Neural cell (in vitro differentiated cells): ENCODE measurements at regions not wholly inside any gene's neighbourhood (a gene's known extent, or its start where the extent isn't known, plus 50 kb on each side); places are given as distances from the start of the nearest gene placed in this dataset.

Experiments used
- H2AFZ ChIP-seq: fragments of 200-600, 300-800 bp; sonication (generic), shearing (Covaris generic); 2 replicates; pipeline ENCODE4 v1.6.0; 2014; ENCODE audit warnings: low read depth, mild to moderate bottlenecking, antibody characterized with exemption, low read length, moderate library complexity
- H3F3A ChIP-seq: fragments of 200-600 bp; shearing (Covaris generic); 2 replicates; pipeline ENCODE4 v1.6.1; 2016; ENCODE audit warnings: mild to moderate bottlenecking, moderate library complexity, mixed read lengths, antibody characterized with exemption, low read length; ENCODE audit not compliant: insufficient read depth, poor library complexity, severe bottlenecking
- H3K27ac ChIP-seq: fragments of 200-600, 300-800 bp; sonication (generic), shearing (Covaris generic); 2 replicates; pipeline ENCODE4 v1.5.1; 2014; ENCODE audit warnings: mild to moderate bottlenecking, low read length, moderate library complexity
- H3K27me3 ChIP-seq: fragments of 300-800, 200-600 bp; sonication (generic), shearing (Covaris generic); 2 replicates; pipeline ENCODE4 v1.6.0; 2014; ENCODE audit warnings: mild to moderate bottlenecking, low read depth, low read length, moderate library complexity; ENCODE audit not compliant: insufficient read depth
- H3K36me3 ChIP-seq: fragments of 300-800, 200-600 bp; sonication (generic), shearing (Covaris generic); 2 replicates; pipeline ENCODE4 v1.5.1; 2014; ENCODE audit warnings: mild to moderate bottlenecking, antibody characterized with exemption, low read length, moderate library complexity; ENCODE audit not compliant: insufficient read depth
- H3K4me2 ChIP-seq: fragments of 300-800, 200-600 bp; sonication (generic), shearing (Covaris generic); 2 replicates; pipeline ENCODE4 v1.6.0; 2014; ENCODE audit warnings: mild to moderate bottlenecking, low read length
- H3K4me3 ChIP-seq: fragments of 300-800, 200-600 bp; sonication (generic), shearing (Covaris generic); 2 replicates; pipeline ENCODE4 v1.5.1; 2014; ENCODE audit warnings: mild to moderate bottlenecking, low read length, moderate library complexity
- H3K79me2 ChIP-seq: fragments of 200-600 bp; shearing (Covaris generic); replicated peaks from 2 replicates; pipeline ENCODE4 v1.6.0; 2014; ENCODE audit warnings: mild to moderate bottlenecking, low read length, moderate library complexity; ENCODE audit not compliant: insufficient read depth
- H3K9ac ChIP-seq: fragments of 300-800, 200-600 bp; sonication (generic), shearing (Covaris generic); 2 replicates; pipeline ENCODE4 v1.6.1; 2016; ENCODE audit warnings: mild to moderate bottlenecking, low read length, mixed read lengths
- H3K9me2 ChIP-seq: fragments of 200-600 bp; shearing (Covaris generic); 2 replicates; pipeline ENCODE4 v1.6.1; 2016; ENCODE audit warnings: mild to moderate bottlenecking, low read length, mixed read lengths; ENCODE audit not compliant: insufficient read depth
- H3K9me3 ChIP-seq: fragments of 200-600, 300-800 bp; sonication (generic), shearing (Covaris generic); 2 replicates; pipeline ENCODE4 v1.6.1; 2016; ENCODE audit warnings: mild to moderate bottlenecking, mixed run types, low read length, moderate library complexity, mixed read lengths
- H4K20me1 ChIP-seq: fragments of 200-600 bp; shearing (Covaris generic); 2 replicates; pipeline ENCODE4 v1.6.1; 2016; ENCODE audit warnings: mild to moderate bottlenecking, mixed run types; ENCODE audit not compliant: insufficient read depth
- EP300 ChIP-seq: fragments of 450-650 bp; conservative IDR thresholded peaks from 2 replicates; pipeline ENCODE4 v1.6.1; 2014; ENCODE audit warnings: antibody characterized with exemption, mild to moderate bottlenecking, moderate library complexity; ENCODE audit not compliant: poor library complexity, severe bottlenecking
- EZH2 ChIP-seq: fragments of 200-600, 300-800 bp; shearing (Covaris generic), sonication (generic); IDR thresholded peaks from 2 replicates; pipeline ENCODE4 v1.6.1; 2014; ENCODE audit warnings: antibody characterized with exemption, low read length, borderline replicate concordance, mild to moderate bottlenecking; ENCODE audit not compliant: insufficient read depth, poor library complexity, severe bottlenecking
- MXI1 ChIP-seq: fragments of 450-650 bp; conservative IDR thresholded peaks from 2 replicates; pipeline ENCODE4 v1.6.1; 2014; ENCODE audit warnings: antibody characterized with exemption, mild to moderate bottlenecking; ENCODE audit not compliant: poor library complexity, severe bottlenecking
- POLR2AphosphoS5 ChIP-seq: IDR thresholded peaks from 2 replicates; pipeline ENCODE4 v1.6.1; 2012
- RAD21 ChIP-seq: fragments of 450-650 bp; conservative IDR thresholded peaks from 2 replicates; pipeline ENCODE4 v1.6.1; 2014; ENCODE audit warnings: antibody characterized with exemption, mild to moderate bottlenecking, moderate library complexity
- SMC3 ChIP-seq: fragments of 450-650 bp; conservative IDR thresholded peaks from 2 replicates; pipeline ENCODE4 v1.6.1; 2014; ENCODE audit warnings: antibody characterized with exemption, mild to moderate bottlenecking, moderate library complexity; ENCODE audit not compliant: poor library complexity
- TAF1 ChIP-seq: IDR thresholded peaks from 2 replicates; pipeline ENCODE4 v1.6.1; 2012; ENCODE audit warnings: low read depth
- TF ChIP-seq, protein P1 (sequence below): fragments of 450-650 bp; IDR thresholded peaks from 2 replicates; pipeline ENCODE4 v1.5.1; 2014; ENCODE audit warnings: antibody characterized with exemption, mild to moderate bottlenecking, moderate library complexity; ENCODE audit not compliant: poor library complexity, severe bottlenecking
- TF ChIP-seq, protein P2 (sequence below): IDR thresholded peaks from 2 replicates; pipeline ENCODE4 v1.6.1; 2012; ENCODE audit warnings: borderline replicate concordance

DNA sequence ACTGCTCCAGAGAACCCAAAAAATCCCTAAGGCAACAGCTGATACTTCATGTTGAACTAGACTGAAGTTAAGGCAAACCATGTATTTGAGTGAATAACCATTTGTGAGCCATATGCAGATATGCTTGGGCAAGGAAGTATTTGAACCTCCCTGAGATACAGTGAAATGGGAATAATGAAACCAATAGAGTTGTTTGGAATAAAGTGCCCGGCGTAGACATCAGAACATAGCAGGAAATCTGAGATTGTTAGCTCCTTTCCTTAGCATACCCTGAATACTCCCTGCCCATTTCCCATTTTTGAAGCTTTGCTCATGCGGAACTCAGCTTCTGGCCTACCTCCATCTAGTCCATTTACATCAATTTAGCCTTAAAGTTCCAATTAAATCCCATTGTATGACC is 611.9 kb downstream of the EFNA5 start:
- Histone ChIP-seq H3F3A (no peaks in the 10 kb centered on the region), H3K9ac (no peak overlapping the region), H3K9me3 (no peaks in the 10 kb centered on the region), H3K4me2 (no peak overlapping the region), H3K27me3 (no peaks in the 10 kb centered on the region), H3K27ac (no peak overlapping the region), H3K4me3 (no peak overlapping the region), H3K79me2 (no peaks in the 10 kb centered on the region), H4K20me1 (no peaks in the 10 kb centered on the region), H3K36me3 (no peaks in the 10 kb centered on the region), H2AFZ (no peak overlapping the region), H3K9me2 (no peaks in the 10 kb centered on the region)
- TF ChIP-seq, protein P1, sequence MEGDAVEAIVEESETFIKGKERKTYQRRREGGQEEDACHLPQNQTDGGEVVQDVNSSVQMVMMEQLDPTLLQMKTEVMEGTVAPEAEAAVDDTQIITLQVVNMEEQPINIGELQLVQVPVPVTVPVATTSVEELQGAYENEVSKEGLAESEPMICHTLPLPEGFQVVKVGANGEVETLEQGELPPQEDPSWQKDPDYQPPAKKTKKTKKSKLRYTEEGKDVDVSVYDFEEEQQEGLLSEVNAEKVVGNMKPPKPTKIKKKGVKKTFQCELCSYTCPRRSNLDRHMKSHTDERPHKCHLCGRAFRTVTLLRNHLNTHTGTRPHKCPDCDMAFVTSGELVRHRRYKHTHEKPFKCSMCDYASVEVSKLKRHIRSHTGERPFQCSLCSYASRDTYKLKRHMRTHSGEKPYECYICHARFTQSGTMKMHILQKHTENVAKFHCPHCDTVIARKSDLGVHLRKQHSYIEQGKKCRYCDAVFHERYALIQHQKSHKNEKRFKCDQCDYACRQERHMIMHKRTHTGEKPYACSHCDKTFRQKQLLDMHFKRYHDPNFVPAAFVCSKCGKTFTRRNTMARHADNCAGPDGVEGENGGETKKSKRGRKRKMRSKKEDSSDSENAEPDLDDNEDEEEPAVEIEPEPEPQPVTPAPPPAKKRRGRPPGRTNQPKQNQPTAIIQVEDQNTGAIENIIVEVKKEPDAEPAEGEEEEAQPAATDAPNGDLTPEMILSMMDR: no peak
- TF ChIP-seq, protein P2, sequence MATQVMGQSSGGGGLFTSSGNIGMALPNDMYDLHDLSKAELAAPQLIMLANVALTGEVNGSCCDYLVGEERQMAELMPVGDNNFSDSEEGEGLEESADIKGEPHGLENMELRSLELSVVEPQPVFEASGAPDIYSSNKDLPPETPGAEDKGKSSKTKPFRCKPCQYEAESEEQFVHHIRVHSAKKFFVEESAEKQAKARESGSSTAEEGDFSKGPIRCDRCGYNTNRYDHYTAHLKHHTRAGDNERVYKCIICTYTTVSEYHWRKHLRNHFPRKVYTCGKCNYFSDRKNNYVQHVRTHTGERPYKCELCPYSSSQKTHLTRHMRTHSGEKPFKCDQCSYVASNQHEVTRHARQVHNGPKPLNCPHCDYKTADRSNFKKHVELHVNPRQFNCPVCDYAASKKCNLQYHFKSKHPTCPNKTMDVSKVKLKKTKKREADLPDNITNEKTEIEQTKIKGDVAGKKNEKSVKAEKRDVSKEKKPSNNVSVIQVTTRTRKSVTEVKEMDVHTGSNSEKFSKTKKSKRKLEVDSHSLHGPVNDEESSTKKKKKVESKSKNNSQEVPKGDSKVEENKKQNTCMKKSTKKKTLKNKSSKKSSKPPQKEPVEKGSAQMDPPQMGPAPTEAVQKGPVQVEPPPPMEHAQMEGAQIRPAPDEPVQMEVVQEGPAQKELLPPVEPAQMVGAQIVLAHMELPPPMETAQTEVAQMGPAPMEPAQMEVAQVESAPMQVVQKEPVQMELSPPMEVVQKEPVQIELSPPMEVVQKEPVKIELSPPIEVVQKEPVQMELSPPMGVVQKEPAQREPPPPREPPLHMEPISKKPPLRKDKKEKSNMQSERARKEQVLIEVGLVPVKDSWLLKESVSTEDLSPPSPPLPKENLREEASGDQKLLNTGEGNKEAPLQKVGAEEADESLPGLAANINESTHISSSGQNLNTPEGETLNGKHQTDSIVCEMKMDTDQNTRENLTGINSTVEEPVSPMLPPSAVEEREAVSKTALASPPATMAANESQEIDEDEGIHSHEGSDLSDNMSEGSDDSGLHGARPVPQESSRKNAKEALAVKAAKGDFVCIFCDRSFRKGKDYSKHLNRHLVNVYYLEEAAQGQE: no peak
- TF ChIP-seq EZH2 (no peak), EP300 (no peak), POLR2AphosphoS5 (no peak), TAF1 (no peak), SMC3 (no peak), MXI1 (no peak)

DNA sequence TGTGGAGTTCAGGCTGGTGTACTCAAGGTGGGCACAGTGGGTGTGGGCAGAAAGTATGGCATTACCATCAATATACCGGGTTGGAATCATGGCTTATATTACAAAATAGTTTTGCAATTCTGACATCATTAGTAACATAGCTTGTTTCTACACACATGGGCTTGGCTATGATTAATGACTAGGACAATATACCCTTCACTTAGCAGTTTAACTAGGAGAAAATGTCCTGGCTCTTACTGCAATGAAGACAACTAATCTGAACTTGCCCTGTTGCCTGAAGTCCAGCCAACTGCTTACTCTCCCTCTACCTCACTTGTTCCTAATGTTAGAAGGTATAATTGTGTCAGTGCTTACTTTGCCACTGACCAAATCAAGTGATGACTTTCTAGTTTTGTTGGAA is 612.5 kb downstream of the EFNA5 start:
- H3K9me3 ChIP-seq: no peaks in the 10 kb centered on the region
- no peaks in the 10 kb centered on the region for H3K79me2 ChIP-seq
- no peaks in the 10 kb centered on the region for H3F3A ChIP-seq
- no peak overlapping the region for H3K27ac ChIP-seq
- H3K9me2 ChIP-seq: no peaks in the 10 kb centered on the region
- no peak for TF ChIP-seq RAD21
- no peak for TF ChIP-seq POLR2AphosphoS5
- TF ChIP-seq EP300: no peak
- TF ChIP-seq, protein P2: no peak
- no peaks in the 10 kb centered on the region for H3K36me3 ChIP-seq
- no peak overlapping the region for H2AFZ ChIP-seq
- H3K4me3 ChIP-seq: no peak overlapping the region
- H3K27me3 ChIP-seq: no peaks in the 10 kb centered on the region
- H3K9ac ChIP-seq: no peak overlapping the region
- no peaks in the 10 kb centered on the region for H4K20me1 ChIP-seq
- H3K4me2 ChIP-seq: no peak overlapping the region
